ENCODE measurements at regions not wholly inside any gene's neighbourhood (a gene's known extent, or its start where the extent isn't known, plus 50 kb on each side); places are given as distances from the start of the nearest gene placed in this dataset.
"Not testable (repeated sequence)": the region's sequence is repeated elsewhere in the genome, so short reads cannot be mapped to it uniquely, and the experiment has no call there.

GRCh38 chr12:127771546-127771945, 495.4 kb upstream of the TMEM132C start:
- DNase-seq = no peak

GRCh38 chr12:127773520-127773919, 493.4 kb upstream of the TMEM132C start:
- DNase-seq = no peak

- no peak for DNase-seq
Observed at GRCh38 chr12:127774828-127775227, 492.1 kb upstream of the TMEM132C start.

- DNase-seq = no peak
Observed at GRCh38 chr12:127779301-127780045, 487.5 kb upstream of the TMEM132C start.

DNA sequence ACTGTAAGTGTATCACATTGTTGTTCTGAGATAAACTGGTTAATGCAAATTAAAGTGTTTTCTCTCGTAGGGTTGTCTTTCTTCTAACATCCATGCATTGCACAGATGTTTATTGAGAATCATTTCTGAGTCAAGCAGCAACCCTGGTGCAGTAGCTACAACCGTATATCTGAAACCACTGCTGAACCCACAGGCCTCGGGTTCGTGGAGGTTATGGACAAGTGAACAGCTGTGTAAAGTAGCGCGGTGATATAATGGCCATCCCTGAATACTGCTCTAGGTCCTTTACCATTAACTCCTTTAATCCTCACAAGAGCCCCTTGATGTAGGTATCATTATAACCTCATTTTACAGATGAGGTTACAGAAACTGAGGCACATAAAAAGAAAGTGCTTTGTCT, 486.1 kb upstream of the TMEM132C start:
- DNase-seq = no peak

DNA sequence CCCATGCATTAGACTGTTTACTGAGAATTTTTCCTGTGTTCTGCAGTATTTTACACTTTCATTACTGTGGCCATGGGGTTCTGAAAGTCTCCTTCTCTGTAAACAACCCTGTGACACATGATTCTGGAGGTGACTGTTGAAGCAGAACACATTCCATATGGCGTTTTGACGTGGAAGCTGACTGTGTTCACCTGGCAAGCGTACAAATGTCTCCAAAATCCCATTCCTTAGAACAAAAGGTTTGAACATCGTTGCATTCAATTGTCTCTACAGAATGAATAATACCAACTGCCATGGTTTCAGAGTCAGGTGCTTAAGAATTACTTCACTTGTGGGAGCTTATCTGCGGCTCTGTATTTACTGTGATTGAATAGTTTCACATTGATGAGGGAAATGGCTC, 485.6 kb upstream of the TMEM132C start:
- no peak for DNase-seq

DNA sequence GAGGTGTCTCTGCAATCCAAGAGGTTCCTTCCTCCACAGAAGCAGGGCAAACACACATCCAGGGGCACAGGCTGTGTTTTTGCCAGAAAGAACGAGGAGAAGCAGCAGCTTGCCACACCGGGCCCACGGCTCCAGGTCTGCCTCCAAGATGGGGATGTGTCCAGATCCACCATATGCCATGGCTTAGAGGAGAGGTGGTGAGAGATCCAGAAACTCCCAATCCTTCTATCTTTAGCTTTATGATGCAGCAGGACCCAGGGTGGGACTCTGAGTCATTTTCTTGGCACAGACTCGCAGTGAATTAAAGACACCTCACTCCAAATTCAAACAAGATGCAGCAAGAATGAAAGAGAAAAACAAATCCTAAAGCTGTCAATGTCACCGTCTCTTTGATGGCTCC, 481.4 kb upstream of the TMEM132C start:
- no peak for DNase-seq

DNA sequence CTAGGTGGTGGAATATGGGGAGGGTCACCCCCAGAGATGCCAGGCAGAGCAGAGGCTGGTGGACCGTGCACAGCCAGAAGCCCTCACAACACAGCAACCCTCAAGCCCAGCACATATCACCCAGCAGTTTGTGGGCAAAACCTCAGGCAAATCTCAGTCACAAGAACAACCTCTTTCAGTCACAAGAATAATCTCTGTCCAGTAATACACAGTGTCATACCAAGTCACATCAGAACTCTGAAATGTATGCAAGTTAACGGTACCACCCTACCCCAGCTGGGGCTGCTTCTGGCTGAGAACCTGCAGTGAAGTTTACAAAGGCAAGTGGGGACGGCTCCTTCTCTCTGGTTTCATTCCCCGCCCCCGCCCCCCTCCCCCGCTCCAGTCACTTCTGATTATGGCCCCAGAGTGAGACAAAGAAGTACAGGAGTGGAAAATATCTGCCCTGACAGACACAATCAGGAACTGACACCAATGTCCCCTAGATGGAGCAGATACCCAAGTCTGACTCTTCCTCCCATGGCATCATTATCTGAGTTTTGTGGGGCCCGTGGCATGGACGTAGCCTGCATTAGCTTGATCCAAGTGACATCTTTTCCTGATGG, 480.9 kb upstream of the TMEM132C start:
- DNase-seq = no peak

GRCh38 chr12:127787544-127787943, 479.4 kb upstream of the TMEM132C start:
- no peak for DNase-seq

DNA sequence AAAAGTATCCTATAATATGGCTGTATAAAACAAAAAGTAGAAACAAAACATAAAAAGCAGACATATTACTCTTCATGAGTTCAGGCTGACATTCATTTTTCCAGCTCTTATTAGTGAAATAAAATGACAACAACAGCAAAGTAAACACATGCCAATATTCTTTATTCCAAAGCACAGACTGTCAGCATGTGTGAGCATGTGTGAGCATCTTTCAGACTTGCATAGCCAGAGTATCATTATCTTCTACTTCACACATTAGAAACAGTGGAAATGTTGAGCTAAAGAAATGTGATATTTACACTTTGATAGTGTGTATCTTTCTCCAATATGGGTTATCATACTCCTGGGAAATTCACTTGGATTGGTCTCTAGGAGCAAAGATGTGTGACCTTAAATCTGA, 476.6 kb upstream of the TMEM132C start:
- no peak for DNase-seq

- no peak for DNase-seq
Observed at GRCh38 chr12:127791217-127791616, 475.8 kb upstream of the TMEM132C start.

DNA sequence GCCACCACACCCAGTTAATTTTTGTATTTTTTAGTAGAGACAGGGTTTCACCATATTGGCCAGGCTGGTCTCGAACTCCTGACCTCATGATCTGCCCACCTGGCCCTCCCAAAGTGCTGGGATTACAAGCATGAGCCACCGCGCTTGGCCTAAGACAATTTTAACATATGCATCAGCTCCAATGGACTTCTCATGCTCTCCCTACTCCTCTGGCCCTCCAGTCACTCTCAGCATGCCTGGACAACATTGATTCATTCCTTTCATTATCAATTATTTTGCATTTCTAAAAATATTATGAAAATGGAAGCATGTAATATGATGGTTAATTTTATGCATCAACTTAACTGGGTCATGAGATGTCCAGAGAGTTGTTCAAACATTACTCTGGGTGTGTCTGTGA, 469.1 kb upstream of the TMEM132C start:
- DNase-seq = no peak

GRCh38 chr12:127802271-127802670, 464.7 kb upstream of the TMEM132C start:
- no peak for DNase-seq

DNA sequence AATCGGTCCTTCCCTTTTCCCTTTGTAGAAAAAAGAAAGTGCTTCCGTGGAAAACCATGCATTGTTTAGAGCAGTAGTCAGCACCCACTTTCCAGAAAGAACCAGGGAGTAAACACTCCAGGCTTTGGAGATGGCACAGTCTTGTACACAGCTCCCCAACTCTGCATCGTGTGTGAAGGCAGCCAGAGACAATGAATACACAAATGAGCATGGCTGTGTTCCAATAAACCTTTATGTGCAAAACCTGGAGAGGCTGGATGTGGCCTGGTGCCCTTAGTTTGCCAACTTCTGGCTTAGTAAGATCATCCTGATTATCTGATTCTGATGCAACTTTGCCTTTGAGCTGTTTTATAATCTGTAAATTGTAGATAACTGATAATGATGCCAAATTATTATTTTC, 463.4 kb upstream of the TMEM132C start:
- no peak for DNase-seq

DNA sequence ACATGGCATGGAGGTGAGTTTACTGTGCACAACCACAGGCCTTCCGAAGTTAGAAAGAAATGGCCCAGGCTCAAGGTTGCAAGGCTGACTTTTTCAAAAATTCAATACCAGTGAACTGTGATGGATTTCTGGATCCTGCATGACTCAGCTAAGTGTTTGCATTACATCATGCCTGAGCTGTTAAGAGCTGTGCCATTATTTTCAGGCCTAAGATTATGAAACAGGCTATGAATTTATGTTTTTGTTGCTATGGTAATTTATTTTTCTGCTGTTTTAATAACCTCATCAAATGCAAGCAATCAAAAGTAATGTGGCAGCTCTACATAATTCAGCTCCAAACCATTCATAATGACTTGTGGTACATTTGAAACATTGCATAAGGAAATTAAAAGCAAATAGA, 457.7 kb upstream of the TMEM132C start:
- DNase-seq = no peak

DNA sequence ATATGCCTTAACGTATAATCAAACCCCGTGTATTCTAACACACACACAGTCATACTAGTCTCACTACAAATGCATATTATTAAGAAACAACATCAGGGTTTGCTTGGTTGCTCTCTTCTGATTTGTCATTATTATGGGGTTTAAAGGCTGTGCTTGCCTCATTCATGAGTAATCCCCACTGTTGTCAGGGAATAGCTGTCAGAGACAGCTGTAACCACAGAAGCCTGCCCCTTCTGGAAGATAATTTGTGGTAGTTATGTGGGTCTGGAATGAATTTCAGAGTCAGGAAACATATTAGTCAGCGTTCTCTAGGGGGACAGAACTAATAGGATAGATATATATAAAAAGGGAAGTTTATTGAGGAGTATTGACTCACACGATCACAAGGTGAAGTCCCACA, 456.9 kb upstream of the TMEM132C start:
- no peak for DNase-seq

DNA sequence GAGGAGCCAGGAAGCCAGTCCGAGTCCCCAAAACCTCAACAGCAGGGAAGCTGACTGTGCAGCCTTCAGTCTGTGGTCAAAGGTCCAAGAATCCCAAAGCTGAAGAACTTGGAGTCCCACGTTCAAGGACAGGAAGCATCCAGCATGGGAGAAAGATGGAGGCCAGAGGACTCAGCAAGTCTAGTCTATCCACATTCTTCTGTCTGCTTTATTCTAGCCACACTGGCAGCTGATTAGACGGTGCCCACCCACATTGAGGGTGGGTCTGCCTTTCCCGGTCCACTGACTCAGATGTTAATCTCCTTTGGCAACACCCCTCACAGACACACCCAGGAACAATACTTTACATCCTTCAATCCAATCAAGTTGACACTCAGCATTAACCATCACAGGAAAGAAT, 456.5 kb upstream of the TMEM132C start:
- DNase-seq = not testable (repeated sequence)

- no peak for DNase-seq
Observed at GRCh38 chr12:127811988-127812387, 455.0 kb upstream of the TMEM132C start.

DNA sequence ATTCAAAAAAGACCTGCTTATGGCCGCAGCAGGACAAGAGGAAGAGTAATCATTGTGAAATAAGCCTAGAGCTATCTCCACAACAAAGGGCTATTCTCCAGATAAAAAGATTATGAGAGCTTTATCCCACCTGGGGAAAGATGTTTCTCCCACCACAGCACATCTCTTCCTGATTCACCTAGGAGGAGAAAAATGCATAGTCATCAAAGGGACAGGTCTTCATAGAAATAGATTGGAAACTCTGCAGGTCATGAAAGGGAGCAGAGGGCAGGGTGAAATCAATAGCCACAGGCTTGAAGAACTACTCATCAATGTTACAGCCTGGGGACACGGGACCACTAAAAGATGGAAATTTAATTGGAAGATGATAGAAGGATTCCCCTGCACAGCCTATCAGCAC, 453.8 kb upstream of the TMEM132C start:
- DNase-seq = no peak

DNA sequence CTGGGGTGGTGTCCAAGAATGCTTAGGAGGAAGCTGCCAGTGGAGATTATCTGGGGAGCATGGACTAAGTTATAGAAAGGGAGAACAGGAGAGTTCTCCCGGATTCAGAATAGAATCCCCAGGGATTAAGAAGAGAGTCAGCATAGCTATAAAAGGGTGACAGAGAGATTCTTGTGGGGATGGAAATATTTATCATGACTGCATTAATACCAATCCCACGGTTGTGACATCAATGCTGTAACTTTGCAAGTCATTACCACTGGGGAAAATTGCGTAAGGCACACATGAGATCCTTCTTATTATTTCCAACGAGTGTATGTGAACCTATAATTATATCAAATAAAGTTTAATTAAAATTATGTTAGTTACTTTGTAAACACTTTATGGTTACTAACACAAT, 447.9 kb upstream of the TMEM132C start:
- no peak for DNase-seq

DNA sequence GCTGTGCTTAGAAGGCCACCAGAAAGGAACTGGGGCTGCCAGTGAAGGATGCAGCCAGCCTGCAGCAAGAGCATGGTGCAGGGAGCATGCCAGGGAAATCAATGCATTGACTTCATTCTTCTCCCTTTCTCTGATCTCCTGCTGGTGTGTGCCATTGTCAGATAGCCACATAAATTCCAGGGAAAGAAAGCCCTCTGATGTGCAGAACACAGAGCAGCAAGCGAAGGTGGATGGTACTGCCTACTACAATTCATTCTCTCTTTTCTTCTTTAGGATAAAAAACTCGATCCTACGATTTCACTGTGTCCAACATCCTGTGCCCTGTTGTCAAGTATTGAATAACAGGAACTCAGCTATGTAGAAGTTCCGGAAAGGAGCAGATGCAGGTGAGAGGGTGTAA, 446.7 kb upstream of the TMEM132C start:
- no peak for DNase-seq

GRCh38 chr12:127820846-127821245, 446.1 kb upstream of the TMEM132C start:
- no peak for DNase-seq

- DNase-seq = no peak
Observed at GRCh38 chr12:127822809-127823411, 444.1 kb upstream of the TMEM132C start.

GRCh38 chr12:127823801-127824200, 443.2 kb upstream of the TMEM132C start:
- DNase-seq = no peak
